AG20443 (cell line): ENCODE measurements at regions not wholly inside any gene's neighbourhood (a gene's known extent, or its start where the extent isn't known, plus 50 kb on each side); places are given as distances from the start of the nearest gene placed in this dataset.

ENCODE experiments used
- DNase-seq: peaks from one replicate; pipeline ENCODE4 v3.0.0; 2012; ENCODE audit warnings: low spot score, mixed read lengths

DNA sequence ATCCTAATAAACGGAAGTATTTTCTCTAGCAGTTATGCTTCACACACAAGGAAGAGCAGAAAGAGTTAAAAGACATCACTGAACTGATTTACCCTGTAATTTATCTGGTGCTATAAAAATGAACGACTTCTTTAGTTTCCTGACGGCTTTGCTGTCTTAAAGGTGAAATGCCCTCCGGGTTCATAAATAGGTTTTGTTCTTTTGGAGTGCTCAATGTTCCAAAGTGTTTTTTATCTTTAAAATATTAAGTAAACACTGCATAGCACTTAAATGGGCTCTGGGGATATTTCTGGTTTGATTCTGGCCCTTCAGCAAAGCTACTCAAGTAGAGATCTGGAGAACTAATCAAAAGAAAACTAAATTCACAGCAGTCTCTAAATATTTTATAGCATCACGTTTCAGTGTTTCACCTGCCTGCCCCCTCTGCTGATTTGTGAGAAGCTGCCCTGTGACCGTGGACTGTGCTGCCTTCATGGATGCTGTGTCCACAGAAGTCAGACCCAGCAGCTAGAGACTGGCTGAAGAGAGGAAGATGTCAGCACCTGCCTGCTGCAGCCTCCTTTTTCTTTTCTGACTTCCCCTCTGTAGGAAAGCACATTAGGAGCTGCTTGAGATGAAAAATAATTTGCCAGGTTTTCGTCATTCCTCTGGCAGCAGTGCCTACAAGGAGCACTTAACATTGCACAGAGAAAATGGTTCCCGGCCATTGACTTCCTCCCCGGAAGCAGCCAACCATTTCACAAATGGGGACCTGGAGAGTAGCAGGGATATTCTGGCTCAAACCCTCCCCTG lies 205.1 kb upstream of the FSCB start:
- no peak for DNase-seq

DNA sequence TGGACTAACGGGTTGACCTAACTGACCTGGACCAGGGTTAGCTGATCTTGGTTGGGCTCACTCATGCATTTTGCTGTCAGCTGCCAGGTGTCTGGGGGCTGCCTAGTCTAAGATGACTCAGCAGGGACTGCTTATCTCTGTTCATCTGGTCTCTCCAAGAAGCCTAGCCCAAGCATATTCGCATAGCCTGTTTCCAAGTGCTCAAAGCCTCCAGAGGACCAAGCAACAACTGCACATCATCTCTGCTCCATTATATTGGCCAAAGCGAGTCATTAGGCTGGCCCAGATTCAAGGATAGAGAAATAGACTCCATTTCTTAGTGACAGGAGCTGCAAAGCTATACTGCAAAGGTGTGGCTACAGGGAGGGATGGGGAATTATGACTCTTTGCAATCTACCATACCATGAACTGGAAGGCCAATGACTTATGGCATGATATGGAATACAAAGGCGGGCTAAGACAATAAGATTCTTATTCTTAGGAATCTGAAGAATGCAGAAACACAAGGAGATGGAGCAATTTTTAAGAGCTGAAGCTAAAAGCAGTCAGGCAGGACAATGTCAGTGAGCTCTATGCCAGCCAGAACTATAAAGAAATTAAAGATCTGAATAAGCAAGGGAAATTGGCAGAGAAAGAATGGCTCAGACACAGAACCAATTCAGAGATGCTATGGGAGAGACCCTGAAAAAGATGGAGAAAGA lies 194.6 kb upstream of the FSCB start:
- no peak for DNase-seq

DNA sequence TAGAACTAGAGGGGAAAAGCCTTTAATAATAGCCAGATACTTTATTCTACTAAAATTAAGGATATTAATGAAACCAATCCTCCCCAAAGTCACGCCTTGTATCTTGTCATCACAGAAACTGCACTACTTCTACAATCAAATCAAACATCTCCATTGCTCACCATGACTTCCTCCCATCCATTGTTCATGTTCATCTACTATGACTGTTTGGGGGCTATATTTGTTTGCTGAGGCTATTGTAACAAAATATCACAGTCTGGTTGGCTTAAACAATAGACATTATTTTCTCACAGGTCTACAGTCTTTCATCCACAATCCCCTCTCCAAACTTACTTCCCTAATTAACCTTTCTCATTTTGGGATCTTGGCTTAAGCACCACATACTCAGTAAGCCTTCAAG lies 193.6 kb upstream of the FSCB start:
- DNase-seq: no peak

DNA sequence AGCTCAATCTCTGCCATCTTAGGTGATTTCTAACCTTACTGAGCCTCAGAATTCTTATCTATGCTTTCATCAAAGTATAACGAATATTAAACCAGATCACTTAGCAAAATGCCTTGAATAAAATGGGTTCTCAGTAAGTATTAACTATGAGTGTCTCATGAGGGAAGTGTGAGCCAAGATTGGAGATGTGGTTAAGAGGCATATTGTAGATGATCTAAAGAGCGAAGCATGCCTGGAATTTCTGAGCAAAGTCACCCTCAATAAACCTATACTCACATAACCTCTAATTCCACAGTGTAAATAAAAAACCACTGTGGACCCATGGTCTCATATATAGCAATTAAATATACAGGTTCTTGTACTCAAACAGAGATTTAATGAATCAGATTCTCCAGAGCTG lies 193.1 kb upstream of the FSCB start:
- DNase-seq: no peak

DNA sequence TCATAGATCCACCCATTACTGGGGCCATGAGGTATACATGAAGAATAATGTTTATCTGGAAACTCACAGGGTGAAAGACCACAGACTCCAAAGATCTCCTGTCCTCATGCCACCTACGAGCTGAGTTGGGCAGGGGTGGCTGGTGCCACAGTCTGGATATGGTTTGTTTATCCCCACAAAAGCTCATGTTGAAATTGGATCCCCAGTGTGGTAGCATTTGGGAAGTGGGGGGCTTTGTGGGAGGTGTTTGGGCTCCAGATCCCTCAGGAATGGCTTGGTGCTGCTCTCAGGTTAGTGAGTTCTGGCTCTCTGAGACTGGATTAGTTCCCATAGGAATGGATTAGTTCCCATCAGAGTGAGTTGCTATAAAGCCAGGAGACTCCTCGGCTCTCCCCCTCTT lies 192.3 kb upstream of the FSCB start:
- no peak for DNase-seq

DNA sequence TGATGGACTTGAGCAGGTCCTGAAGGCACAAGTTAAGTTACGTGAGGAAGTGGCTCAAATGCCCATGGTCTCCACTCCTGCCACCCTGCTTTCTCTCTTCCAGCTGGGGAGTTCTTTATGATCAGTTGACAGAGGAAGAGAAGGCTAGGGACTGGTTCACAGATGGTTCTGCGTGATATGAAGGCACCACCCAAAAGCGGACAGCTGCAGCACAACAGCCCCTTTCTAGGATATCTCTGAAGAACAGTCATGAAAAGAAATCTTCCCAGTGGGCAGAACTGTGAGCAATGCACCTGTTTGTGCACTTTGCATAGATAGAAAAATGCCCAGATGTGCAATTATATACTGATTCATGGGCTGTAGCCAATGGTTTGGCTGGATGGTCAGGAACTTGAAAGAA lies 162.4 kb upstream of the FSCB start:
- no peak for DNase-seq

DNA sequence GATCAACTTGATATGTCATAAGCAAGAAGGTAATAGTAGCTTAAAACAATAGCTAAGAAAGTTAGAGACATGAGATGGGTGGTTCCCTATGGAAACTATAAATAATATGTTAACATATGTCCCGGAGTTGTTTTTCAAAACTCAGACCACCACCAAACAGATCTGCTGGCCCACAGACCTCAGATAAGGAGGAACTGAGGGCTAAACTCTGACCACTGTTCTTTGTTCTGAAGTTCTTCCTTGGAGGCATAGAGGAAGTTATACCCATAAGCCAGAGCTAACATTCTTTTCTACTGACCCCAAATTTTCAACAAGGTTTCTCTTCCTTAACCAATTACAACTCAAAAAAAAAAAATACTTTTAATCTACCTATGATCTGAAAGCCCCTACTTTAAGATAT lies 156.1 kb upstream of the FSCB start:
- no peak for DNase-seq

DNA sequence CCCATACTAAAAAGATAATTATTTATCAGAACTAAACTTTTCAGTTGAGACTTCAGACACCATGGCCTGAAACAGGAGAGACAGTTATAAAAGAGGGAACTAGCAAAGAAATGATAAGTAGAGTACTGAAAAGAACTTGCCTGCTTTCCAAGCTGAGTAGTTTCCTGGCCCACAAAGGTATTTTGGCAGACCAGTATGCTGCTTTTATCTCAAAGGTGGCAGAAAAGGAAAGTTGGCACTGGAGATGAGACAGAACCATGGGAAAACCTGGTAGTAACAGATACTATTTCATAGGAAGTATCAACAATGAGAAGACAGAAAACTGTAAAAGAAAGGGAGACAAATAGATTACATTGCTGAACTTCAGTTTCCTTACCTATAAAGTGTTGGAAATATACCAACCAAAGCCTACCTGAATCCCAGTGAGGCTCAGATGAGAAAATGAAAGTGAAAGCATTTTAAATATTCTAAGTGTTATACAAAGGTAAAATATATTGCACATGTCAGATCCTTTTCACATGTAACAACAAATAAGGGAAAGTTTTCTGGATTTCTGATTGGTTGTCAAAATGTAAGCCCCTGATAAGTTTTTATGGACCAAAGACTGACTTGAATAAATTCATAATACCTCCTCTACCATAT lies 155.3 kb upstream of the FSCB start:
- no peak for DNase-seq

DNA sequence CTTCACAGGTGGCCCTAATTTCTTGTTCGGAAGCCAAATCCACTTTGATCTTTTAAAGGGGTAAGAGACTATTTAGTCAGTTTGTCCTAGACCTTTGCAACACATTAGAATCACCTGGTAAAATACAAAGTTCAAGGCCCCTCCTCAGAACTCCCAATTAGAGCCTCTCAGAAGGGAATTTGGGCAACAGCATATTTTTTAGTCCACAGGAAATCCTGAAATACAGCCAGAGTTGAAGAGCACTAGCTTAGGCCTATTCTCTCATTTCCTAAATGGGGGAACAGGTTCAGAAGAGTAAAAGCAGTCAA lies 151.3 kb upstream of the FSCB start:
- no peak for DNase-seq

DNA sequence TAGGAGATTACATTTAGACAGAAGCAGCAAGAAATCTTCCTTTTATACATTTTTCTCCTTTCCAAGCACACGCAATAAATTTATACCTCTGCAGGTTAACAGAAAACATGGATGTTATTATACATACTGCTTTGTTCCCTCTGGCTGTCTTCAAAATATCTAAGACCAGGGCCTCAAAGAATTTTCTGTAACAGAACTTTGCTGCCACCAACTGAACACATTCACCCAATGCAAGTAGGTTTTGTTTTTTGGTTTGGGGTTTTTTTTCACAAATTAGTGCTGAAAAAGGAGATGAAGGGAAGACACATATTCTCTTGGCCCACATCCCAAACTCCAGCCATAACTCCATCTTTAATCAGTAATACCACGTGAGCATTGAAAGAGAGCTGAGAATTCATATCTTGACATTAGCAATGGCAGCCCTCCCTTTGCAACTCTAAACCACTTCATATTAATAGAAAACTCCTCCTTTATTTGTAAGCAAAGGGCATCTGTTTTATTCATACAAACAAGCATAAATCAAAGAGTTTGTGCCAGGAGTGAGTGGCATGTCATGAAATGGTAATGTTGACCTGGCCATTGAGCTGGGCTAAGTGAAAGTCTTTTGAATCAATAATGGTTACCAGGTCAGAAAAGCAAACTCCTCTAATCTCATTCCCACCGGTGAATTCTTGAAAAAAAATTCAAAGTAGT lies 150.8 kb upstream of the FSCB start:
- DNase-seq: no peak

DNA sequence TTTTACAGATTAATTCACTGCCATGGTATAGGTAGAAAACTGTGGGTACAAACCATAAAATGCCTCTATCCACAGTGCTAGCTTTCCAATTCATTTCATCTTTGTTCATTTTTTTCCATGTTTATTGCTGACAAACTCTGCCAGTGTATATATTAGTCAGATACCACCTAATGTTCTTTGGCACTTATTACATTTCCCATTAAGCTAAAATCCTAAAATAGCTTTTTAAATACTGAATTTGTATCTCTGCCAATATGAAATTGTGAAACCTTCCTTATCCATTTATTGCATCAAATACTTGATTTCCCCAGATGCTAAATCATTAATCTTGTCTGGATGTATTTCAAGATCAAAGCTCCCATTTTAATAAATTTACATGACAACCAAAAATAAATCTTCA lies 150.1 kb upstream of the FSCB start:
- no peak for DNase-seq

DNA sequence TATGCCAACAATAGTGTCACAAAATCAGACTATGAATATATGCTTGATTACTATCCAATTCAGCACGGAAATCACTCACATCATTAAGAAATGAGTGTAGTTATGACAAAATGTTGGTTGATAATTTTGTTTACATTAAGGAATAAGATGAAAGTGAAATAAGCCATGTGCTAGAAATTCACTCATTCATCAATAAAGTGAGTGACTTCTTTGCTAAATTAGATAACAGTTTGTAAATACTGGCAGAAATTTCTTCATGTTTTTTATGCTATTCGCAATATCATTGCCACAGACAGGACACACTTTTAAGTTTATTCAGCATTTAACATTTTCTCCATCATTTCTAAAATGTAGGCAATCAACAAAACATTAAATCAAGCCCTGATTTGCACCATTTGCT lies 147.5 kb upstream of the FSCB start:
- no peak for DNase-seq

DNA sequence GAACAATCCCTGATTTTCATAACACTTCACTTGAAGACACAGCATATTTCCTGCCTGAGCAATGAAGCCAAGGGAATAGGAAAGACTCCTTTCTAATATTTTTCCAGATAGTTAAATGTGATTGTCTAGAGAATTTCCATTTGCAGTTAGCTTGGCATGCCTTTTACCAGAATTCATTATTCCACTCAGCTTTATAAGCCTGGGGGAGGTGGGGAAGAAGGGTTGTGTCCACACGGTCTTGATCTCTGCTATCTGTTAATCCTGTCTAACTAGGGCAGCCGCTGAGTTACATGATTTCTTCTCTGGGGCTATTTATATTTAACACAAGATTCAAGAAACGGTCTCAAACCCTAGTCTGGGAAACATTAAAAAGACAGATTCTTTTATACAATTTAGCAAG lies 146.6 kb upstream of the FSCB start:
- no peak for DNase-seq

DNA sequence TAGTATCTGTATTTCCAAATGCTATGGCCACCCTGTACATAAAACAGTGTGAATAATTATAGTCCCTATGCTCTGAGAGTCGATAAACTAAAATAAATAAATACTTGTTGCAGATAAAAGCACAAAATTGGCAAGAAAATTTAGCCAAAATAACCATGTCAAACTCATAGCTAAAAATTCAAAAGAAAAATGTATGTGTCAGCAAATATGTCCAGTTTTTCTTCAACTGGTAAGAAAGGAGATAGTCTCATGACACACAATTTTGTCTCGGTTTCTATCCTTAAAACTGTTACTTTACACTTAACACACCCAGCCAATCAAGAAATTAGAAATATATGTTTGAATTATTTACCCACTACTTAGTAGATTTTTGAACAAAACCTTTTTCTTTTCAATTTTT lies 145.6 kb upstream of the FSCB start:
- DNase-seq: no peak

DNA sequence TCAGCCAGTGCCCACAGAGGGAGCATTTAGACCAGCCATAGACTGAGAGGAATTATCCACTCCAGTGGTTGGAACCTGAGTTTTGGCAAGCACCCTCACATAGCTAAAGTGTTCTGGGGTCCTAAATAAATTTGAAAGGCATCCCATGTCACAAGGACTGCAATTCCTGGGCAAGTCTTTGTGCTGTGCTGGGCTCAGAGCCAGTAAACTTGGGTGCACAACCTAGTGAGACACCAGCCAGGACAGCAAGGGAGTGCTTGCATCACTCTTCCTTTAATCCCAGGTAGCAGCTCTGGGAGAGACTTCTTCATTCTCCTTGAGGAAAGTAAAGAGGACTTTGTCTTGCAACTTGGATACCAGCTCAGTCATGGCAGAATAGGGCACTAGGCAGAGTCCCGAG lies 142.0 kb upstream of the FSCB start:
- DNase-seq: no peak

DNA sequence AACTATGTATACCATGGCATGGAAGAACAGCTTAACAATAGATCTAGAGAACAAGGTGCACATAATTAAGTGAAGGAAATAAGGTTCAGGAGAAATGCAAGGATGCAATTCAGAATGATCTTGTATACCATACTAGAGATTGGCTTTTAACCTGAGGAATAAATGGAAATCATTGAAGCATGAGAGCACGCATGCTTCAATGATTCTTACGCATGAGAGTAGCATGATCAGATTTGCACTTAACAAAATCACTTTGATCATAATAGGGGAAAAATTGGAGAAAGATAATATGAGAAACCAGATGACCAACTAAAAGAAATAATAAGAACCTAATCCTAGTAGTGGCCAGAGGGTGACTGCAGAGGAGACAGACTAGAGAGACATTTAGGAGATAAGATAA lies 133.3 kb upstream of the FSCB start:
- no peak for DNase-seq

DNA sequence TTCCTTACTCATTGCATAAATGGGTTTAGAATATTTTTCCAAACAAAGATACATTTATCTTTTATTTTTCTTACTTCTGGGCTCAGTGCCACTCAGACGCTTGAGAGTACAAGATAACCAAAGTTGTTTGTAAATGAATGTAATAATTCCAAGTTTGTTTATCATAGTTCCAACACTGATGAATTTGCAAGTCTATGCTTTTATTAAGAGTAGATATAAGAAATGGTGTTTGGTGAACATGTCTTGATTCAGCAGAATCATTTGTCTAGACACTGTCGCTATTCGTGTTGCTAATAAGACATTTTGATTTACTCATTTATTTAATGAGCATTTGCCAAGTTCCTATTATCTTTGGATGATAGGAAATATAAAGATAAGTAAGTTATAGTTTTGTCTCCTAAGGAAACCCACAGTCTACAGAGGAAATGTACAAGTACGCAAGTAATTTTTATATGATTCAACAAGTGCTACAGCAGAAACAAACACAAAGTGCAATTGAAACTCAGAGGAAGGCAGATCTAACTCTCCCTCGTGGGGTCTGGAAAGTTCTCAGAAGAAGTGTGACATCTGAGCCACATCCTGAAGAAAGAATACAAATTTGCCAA lies 132.8 kb upstream of the FSCB start:
- DNase-seq: no peak

DNA sequence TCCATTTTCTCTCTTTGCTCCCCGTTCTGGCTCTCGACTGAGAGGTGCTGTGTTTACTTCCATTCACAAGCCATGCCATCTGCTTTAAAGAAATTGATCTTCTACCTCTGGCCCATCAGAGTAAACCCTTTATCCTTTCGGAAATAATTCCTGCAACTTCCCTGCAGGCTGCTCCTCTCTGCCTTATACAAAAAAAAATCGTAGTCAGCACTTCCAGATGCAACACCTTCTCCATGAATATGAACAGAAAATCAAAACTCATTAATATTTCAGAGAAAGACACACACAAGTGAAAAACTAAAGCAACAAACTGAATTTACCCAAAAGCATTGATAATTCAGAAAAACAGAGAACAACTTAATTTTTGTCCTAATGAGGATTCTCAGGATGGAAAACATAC lies 127.6 kb upstream of the FSCB start:
- no peak for DNase-seq

DNA sequence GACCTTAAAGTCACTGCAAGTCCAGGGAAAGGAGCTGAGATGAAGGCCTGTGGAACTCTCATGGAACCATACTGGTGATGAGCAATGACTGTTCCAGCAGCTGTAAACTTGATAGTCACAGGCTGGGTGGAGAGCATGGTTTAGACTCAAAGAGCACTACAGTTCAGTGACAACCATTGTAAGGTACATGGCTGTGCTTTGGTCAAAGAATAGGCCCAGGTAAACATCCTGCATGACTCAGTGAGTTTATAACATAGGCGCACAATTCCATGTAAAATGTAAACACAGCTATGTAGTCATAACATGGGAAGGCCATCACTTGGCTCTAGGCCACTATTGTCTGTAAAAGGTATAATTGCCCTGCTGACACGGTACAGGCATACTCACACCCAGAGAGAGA lies 119.3 kb upstream of the FSCB start:
- no peak for DNase-seq

DNA sequence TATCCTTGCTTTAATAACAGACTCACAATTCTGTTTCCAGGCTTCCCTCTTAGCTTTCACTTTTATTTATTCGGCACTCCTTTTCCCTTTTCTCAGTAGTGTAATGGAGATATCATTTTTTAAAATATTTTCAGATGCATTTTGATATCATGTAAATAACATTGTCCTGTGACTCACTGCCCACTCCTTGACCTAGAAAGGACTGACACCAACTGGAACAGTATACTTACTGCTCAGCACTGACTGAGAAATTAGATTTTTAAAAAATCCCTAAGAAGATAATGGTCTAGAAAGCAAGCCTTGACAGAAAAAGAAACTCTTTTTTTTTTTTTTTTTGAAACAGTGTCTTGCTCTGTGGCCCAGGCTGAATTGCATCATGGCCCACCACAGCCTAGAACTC lies 118.0 kb upstream of the FSCB start:
- no peak for DNase-seq

DNA sequence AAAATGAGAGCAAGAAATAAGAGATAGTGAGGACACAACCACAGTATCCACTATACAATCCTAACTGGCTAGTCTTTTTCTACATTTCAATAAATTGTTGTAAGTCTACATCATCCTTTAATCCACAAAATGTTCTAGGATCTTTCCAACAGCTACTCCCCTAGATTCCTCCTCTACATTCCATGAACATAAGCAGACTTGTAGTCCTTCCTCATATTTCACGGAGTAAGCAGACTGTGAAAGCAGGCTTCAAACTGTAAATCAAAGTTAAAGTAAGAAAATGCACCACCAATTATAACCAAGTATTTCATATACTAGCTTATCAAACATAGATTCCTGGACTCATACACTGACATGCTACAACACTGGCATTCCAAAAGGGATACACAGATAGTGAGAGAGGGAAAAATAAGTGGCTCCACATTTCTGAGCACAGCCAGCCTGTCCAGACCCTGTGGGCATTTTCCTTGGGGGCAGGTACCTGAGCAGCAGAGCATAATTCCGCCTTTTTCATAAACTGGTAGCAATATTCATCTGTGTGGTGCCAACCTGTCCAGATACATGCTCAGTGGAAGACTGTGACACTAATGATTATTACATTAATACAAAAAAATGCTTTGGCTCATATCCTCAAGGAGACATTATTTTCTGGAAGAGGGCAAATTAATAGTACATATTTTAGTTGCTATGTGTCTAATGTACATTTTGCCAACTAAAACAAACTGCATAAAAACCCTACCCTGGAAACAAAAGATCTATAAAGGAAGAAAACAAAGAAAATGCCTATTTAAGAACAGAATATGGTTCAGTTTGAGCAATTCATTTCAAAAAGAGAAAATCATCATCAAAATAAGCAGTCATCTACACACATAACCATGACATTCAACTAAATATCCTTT lies 113.3 kb upstream of the FSCB start:
- DNase-seq: no peak

DNA sequence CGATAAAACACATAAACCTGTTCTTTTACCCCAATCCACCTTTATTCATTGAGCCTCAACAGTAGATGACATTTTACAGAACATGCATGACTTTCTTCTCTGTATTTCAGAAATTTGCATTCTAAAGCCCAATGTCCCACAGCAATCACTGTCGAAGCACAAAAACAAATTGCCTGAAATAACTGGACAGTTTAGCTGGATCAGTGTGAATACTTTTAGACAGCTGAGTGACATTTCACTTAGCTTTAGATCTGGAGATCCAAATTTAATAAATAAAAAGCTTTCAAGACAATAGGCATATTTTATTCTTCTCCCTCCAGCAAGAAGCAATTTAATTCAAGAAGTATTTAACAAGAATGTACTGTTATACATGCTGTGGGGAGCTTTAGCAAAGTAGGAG lies 109.1 kb upstream of the FSCB start:
- DNase-seq: no peak
